ENCODE measurements at regions not wholly inside any gene's neighbourhood (a gene's known extent, or its start where the extent isn't known, plus 50 kb on each side); places are given as distances from the start of the nearest gene placed in this dataset.

DNA sequence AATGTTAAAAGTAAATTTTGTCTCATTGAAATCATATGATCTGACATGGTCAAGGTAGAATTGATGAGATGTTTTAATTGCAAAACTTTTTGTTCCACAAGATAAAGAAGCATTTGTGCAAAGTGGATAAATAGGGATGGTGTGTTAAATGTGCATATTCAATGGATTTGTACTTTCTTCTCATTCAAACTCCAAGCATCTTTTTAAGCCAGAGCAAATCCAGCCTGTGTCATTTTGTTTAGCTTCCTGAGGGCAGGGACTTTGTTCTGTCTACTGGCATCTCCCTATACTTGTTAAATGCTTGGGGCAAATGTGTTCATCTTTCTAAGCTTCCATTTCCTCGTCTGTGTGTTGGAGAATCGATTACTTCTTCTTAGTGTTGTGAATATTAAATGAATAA, 200.3 kb downstream of the SLIT2 start:
- Histone ChIP-seq H3K4me3 (IDR thresholded peaks at IDR 0.05; ENCODE audit: insufficient read depth, low read depth, low read length) (no peak overlapping the region), H3K4me1 (ENCODE audit: low read depth, poor library complexity, severe bottlenecking) (no peaks in the 10 kb centered on the region), H3K4me2 (no peak overlapping the region), H3K27me3 (ENCODE audit: insufficient read depth, low read depth) (no peaks in the 10 kb centered on the region), H3K36me3 (ENCODE audit: insufficient read depth) (no peaks in the 10 kb centered on the region), H4K20me1 (ENCODE audit: insufficient read depth) (no peaks in the 10 kb centered on the region), H3K9ac (no peak overlapping the region), H2AFZ (ENCODE audit: low read depth) (no peak overlapping the region), H3K27ac (no peak overlapping the region), H3K79me2 (ENCODE audit: insufficient read depth, low read depth) (no peaks in the 10 kb centered on the region)
- no peak for TF ChIP-seq CTCF (conservative IDR thresholded peaks at IDR 0.05; ENCODE audit: low read depth, low read length)

- no peaks in the 10 kb centered on the region for H3K36me3 ChIP-seq (ENCODE audit: insufficient read depth)
- no peaks in the 10 kb centered on the region for H3K4me1 ChIP-seq (ENCODE audit: low read depth, poor library complexity, severe bottlenecking)
- H3K4me3 ChIP-seq (IDR thresholded peaks at IDR 0.05; ENCODE audit: insufficient read depth, low read depth, low read length): no peak overlapping the region
- H4K20me1 ChIP-seq (ENCODE audit: insufficient read depth): no peaks in the 10 kb centered on the region
- no peak overlapping the region for H3K4me2 ChIP-seq
- H2AFZ ChIP-seq (ENCODE audit: low read depth): no peak overlapping the region
- H3K9ac ChIP-seq: no peak overlapping the region
- TF ChIP-seq CTCF (conservative IDR thresholded peaks at IDR 0.05; ENCODE audit: low read depth, low read length): no peak
- H3K79me2 ChIP-seq (ENCODE audit: insufficient read depth, low read depth): no peaks in the 10 kb centered on the region
- no peak overlapping the region for H3K27ac ChIP-seq
- H3K27me3 ChIP-seq (ENCODE audit: insufficient read depth, low read depth): no peaks in the 10 kb centered on the region
Measured at GRCh38 chr4:20454515-20454914, 202.8 kb downstream of the SLIT2 start.

DNA sequence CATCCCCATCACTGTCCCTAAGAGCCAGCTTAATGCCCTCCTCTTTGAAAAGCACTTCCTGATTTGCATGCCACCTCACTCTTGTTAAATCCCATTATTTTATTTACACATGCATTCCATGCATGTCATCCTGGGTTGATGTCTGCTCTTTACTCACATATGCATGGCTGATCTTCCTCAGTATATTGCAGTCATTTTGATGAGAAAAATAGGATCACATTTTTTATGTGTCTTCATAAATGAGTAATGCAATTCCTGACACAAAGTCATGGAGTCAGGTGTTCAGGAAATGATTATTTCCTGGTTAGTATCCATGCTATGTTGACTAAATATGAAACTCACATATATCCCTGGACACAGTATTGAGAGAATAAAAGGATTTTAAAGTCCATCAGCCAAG, 204.7 kb downstream of the SLIT2 start:
- Histone ChIP-seq H3K4me2 (no peak overlapping the region), H3K27me3 (ENCODE audit: insufficient read depth, low read depth) (no peaks in the 10 kb centered on the region), H3K9ac (no peak overlapping the region), H3K4me1 (ENCODE audit: low read depth, poor library complexity, severe bottlenecking) (no peaks in the 10 kb centered on the region), H3K36me3 (ENCODE audit: insufficient read depth) (no peaks in the 10 kb centered on the region), H3K27ac (no peak overlapping the region), H3K4me3 (IDR thresholded peaks at IDR 0.05; ENCODE audit: insufficient read depth, low read depth, low read length) (no peak overlapping the region), H2AFZ (ENCODE audit: low read depth) (no peak overlapping the region), H3K79me2 (ENCODE audit: insufficient read depth, low read depth) (no peaks in the 10 kb centered on the region), H4K20me1 (ENCODE audit: insufficient read depth) (no peaks in the 10 kb centered on the region)
- TF ChIP-seq CTCF (conservative IDR thresholded peaks at IDR 0.05; ENCODE audit: low read depth, low read length): no peak

DNA sequence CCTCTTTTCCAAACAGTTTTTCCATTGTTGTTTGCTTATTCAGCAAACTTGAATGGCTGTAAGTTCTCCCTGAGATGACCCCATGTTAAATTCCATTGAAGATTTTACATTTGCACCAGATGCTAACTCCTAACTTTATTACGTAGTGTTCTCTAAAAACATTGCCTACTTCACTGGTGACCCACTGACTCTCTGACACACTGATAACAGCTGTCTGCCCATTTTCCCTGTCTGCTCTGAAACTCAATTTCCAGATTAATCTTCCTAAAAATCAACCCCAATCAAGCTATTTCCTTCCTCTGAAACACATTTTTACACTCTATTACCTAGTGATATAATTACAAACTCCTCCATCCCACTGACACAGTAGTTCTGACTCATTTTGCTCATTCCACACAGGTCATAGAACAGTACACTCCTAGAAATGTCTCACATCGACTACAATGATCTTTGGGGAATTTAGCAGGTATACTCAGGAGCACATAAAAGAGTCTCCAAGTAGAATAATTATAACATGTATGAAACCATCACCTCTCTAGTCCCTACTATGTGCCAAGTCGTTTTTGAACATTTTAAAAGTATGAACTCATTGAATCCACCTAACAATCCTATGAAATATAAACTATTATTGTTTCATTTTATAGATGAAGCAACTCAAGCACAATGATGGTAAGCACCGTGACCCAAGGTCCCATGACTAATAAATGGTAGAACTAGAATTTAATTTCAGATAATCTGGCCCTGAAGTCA, 210.9 kb downstream of the SLIT2 start:
- no peak for TF ChIP-seq CTCF (conservative IDR thresholded peaks at IDR 0.05; ENCODE audit: low read depth, low read length)
- Histone ChIP-seq H3K4me2 (no peak overlapping the region), H3K36me3 (ENCODE audit: insufficient read depth) (no peaks in the 10 kb centered on the region), H4K20me1 (ENCODE audit: insufficient read depth) (no peaks in the 10 kb centered on the region), H3K9ac (no peak overlapping the region), H3K27ac (no peak overlapping the region), H2AFZ (ENCODE audit: low read depth) (no peak overlapping the region), H3K4me3 (IDR thresholded peaks at IDR 0.05; ENCODE audit: insufficient read depth, low read depth, low read length) (no peak overlapping the region), H3K27me3 (ENCODE audit: insufficient read depth, low read depth) (no peaks in the 10 kb centered on the region), H3K79me2 (ENCODE audit: insufficient read depth, low read depth) (no peaks in the 10 kb centered on the region), H3K4me1 (ENCODE audit: low read depth, poor library complexity, severe bottlenecking) (no peaks in the 10 kb centered on the region)
